Mucosa of descending colon (tissue), 3 donors: ENCODE measurements at regions not wholly inside any gene's neighbourhood (a gene's known extent, or its start where the extent isn't known, plus 50 kb on each side); places are given as distances from the start of the nearest gene placed in this dataset.

Source experiments
- ATAC-seq: fragments of 200-7000 bp; cut with Tn5 transposase; one replicate; pipeline ENCODE4 v1.9.1; 2020; ENCODE audit warnings: mild to moderate bottlenecking, moderate library complexity
- DNase-seq, 3 donors: peaks; one replicate each; pipeline ENCODE4 v3.0.0-alpha.2; 2020
- H3K36me3 ChIP-seq: fragments of 200-600 bp; one replicate; pipeline ENCODE4 v1.8.0; 2021; ENCODE audit warnings: low read depth, mild to moderate bottlenecking
- H3K4me1 ChIP-seq: fragments of 200-600 bp; one replicate; pipeline ENCODE4 v1.8.0; 2021; ENCODE audit warnings: low read depth, mild to moderate bottlenecking
- H3K4me3 ChIP-seq: fragments of 200-600 bp; one replicate; pipeline ENCODE4 v1.8.0; 2021; ENCODE audit warnings: mild to moderate bottlenecking
- H3K9me3 ChIP-seq: fragments of 200-600 bp; one replicate; pipeline ENCODE4 v1.8.0; 2021; ENCODE audit warnings: mild to moderate bottlenecking
- intact Hi-C, 2 donors: fragments of 100-400 bp; cut with DNase I in 1 of 2; cut with micrococcal nuclease in 1 of 2; formaldehyde crosslinking; loops; one replicate each; pipeline versions ENCODE4 v1.11.0 to v1.11.1; 2022; cut with DNase I, micrococcal nuclease
- TF ChIP-seq, protein P1 (sequence below): fragments of 200-600 bp; IDR thresholded peaks from one replicate; pipeline ENCODE4 v1.8.0; 2022; ENCODE audit warnings: antibody characterized with exemption, mild to moderate bottlenecking
- donor health status: DM: no; HTN: no; CAD: no; lungs with moderate emphysema.
- donor health status: DM: no; HTN: no; CAD: no.
- donor health status: DM: no; HTN: yes; CAD: no.

DNA sequence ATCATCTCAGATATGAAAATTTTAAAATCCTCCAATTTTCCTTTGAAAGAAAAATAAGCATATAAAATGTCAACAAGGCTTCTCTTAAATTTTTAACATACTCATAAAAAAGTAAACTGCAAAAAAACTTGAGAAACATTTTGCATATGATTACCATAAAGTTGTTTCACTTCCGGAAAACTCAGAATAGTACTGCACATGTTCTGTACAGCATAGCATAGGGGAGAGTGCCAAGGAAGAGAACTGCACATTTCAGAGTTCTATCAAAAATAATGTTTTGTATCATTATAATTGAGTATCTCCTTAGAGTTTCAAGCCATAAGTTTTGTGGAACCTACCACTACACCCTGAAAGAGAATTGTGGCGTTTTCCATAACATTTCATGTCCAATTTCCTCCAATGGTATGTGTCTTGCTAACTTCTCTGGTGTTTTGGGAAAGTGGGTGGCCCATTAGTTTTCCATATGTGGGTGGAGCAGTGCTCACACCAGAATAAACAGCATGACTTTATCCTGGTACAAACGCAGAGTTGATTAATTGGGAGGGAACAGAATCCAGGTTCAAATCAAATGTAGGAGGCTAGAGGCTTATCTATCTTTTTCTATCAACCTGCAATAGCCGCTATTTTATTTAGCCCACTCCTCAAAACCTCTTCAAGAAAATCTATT is 430.9 kb downstream of the LMO4 start:
- Histone ChIP-seq H3K9me3 (no peaks in the 10 kb centered on the region), H3K36me3 (no peaks in the 10 kb centered on the region), H3K4me3 (no peak overlapping the region), H3K4me1 (no peaks in the 10 kb centered on the region)
- DNase-seq (no peak), ATAC-seq (no peak)
- TF ChIP-seq, protein P1, sequence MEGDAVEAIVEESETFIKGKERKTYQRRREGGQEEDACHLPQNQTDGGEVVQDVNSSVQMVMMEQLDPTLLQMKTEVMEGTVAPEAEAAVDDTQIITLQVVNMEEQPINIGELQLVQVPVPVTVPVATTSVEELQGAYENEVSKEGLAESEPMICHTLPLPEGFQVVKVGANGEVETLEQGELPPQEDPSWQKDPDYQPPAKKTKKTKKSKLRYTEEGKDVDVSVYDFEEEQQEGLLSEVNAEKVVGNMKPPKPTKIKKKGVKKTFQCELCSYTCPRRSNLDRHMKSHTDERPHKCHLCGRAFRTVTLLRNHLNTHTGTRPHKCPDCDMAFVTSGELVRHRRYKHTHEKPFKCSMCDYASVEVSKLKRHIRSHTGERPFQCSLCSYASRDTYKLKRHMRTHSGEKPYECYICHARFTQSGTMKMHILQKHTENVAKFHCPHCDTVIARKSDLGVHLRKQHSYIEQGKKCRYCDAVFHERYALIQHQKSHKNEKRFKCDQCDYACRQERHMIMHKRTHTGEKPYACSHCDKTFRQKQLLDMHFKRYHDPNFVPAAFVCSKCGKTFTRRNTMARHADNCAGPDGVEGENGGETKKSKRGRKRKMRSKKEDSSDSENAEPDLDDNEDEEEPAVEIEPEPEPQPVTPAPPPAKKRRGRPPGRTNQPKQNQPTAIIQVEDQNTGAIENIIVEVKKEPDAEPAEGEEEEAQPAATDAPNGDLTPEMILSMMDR = no peak
- intact Hi-C loops = no loop called here

DNA sequence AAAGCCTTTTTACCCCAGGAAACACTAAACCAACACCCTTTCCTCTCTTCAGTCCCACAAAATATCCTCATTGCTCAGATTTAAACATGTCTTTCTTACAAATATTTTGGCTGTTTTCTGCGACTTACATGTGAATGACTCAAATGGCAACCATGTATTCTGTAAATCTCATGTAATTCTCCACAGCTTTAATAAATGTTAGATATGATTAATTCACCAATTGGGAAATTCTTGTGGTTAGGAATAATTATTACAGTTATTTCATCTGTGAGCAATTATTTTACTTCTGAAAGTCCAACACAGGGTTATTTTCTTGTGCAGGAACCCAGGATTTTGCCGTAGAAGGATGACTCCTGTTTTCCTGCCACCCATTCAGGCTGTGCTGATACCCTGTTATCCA is 431.5 kb downstream of the LMO4 start:
- TF ChIP-seq, protein P1 = no peak
- intact Hi-C loops = no loop called here
- ATAC-seq (no peak), DNase-seq (no peak)
- Histone ChIP-seq H3K9me3 (no peaks in the 10 kb centered on the region), H3K36me3 (no peaks in the 10 kb centered on the region), H3K4me3 (no peak overlapping the region), H3K4me1 (no peaks in the 10 kb centered on the region)

DNA sequence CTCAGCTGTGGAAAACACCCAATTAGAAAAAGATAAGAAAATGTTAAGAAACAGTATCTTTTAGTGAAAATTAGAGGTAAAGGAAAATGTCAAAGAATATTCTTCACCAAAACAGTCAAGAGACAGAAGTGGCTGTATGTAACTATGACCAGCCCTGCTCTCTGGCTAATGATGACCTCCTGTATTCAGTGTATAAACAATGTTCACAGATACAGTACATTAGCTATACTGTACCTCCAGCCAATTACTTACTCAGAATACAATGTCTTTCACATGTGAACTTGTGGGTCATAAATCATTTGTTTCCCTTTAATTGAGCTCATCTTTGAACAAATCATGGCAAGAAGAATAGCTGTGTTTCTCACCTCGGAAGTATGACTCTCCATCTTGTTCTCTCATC is 432.0 kb downstream of the LMO4 start:
- intact Hi-C loops = no loop called here
- Histone ChIP-seq H3K4me3 (no peak overlapping the region), H3K4me1 (no peaks in the 10 kb centered on the region), H3K36me3 (no peaks in the 10 kb centered on the region), H3K9me3 (no peaks in the 10 kb centered on the region)
- TF ChIP-seq, protein P1 = no peak
- ATAC-seq (no peak), DNase-seq (no peak)

DNA sequence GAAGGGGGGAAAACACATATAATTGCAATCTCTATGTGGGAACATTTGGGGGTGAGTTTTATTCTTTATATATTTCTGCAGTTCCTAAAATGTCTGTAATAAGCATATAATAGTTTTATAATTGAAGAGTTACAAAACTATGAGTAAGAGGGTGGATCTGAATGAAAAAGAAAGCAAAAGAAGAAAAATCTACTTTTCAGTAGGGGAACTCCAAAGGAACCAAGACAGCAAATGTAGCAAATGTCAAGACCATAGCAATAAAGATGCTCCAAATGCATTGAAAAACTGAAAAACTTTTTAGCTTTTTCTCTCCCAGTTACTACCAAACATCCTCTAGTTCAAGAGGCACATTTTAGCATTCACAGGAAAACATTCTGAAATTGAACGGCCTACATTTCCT is 434.8 kb downstream of the LMO4 start:
- Histone ChIP-seq H3K4me1 (no peaks in the 10 kb centered on the region), H3K9me3 (no peaks in the 10 kb centered on the region), H3K4me3 (no peak overlapping the region), H3K36me3 (no peaks in the 10 kb centered on the region)
- DNase-seq (no peak), ATAC-seq (no peak)
- TF ChIP-seq, protein P1 = no peak
- intact Hi-C loops = no loop called here

DNA sequence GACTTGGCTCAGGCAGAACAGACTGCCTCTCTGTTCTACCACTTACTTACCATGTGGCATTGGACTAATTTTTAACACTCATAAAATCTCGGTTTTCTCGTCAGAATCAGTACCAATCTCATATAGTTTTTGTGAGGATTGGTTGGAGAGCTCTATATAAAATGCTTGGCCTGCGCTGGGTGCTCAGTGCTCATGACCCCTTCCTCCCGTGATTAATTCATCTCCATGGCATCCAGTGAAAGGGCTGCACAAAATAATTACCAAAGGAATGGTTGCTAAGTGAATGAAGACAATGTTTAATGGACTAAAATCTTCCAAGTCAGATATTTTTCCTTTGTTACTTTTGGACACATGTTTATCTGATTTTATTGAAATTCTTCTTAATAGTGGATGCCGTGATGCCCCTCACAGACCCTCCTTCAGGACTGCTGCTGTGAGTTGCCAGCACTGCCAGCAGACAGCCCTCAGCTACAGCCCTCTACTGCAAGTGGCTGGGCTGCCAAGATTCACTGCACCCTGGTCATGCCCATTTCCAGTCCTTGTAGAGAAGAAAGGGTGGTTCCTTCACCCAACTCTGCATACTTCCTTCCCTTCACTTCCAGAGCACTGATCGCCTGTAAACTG is 436.5 kb downstream of the LMO4 start:
- no peak for ATAC-seq
- intact Hi-C loops = no loop called here
- peaks cover 6% of the 10 kb centered on the region for H3K9me3 ChIP-seq
- H3K4me3 ChIP-seq = no peak overlapping the region
- DNase-seq = no peak
- no peaks in the 10 kb centered on the region for H3K4me1 ChIP-seq
- no peaks in the 10 kb centered on the region for H3K36me3 ChIP-seq
- TF ChIP-seq, protein P1 = no peak
